ENCODE measurements at regions not wholly inside any gene's neighbourhood (a gene's known extent, or its start where the extent isn't known, plus 50 kb on each side); places are given as distances from the start of the nearest gene placed in this dataset.

DNA sequence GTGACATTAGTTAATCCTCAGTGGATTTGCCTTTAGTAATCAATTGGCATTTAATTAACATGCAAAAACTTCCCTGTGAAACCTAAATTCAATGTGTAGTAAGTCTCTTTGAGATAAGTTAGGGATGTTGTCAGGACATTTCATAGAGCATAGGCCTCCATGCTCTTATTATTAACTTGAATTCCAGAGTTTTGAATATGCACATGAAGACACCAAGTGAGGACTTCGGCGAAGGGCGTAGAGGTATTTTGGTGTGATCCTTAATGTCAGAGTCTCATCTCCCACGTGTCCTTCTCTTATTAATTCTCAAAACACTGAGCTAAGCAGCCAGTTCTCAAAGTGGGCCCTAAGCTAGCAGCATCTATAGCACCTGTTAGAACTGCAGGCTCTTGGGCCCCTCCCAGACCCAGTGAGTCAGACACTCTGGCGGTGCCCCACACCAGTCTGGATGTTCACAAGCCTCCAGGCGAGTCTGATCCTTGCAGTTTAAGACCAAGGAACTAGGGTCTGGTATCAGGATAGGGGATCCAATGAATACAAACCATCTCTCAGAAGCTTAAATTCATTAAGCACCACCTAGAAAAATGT, 292.1 kb downstream of the QKI start:
- no peak for DNase-seq

DNA sequence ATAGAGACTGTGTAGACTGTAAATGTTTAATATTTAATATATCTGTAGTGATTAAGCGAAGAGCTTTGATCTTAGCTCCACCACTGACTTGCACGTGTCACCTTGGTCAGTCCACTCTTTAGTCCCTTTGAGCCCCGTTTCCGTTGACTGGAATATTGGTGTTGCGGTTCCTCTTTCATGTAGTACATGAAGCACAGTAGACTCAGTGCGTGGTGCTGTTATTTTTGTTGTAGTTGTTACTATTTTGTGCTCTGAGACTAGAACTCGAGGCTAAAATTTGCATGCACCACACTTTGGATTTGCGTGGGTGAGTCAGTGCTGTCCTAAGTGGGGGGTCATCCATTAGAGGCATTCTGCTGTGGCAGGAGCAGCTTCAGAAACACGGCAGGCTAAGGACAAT, 291.4 kb downstream of the QKI start:
- DNase-seq: no peak

DNA sequence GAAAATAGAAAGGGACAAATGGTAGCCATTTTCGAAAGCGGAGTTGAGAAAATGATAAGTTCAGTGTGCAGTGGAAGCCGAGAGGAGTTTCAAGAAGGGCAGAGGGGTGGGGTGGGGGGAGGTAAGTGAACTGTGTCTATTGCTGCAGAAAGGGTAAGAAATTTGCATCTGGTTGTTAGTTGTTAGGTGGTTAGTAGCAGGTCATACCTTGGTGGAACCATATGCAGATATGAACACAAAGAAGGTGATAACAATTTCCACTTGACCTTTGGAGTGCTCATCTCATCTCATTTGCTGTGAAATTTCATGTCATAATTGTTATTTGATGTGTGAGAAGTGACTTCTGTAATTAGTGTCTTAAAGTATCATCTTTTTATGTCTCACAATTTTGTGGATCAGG, 288.2 kb downstream of the QKI start:
- DNase-seq: no peak

DNA sequence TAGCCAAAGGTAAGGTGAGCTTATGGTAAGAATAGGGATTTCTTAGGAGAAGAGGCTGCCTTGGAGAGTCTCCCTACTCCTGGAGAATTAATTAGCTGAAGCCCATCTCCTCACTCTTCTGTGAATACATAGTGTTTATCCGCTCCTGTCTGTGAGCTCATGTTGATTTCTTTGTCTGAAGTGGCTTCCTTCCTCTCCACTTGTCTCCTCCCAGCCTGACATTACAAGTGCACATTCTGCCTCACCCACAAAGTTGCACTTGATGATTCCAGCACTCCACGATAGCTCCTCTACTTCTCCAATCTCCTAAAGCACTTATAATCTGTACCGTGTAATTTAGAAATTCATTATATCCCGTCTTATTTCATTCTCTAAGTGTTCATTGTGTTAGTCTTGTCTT, 287.2 kb downstream of the QKI start:
- peak; percentile 4 for DNase-seq

DNA sequence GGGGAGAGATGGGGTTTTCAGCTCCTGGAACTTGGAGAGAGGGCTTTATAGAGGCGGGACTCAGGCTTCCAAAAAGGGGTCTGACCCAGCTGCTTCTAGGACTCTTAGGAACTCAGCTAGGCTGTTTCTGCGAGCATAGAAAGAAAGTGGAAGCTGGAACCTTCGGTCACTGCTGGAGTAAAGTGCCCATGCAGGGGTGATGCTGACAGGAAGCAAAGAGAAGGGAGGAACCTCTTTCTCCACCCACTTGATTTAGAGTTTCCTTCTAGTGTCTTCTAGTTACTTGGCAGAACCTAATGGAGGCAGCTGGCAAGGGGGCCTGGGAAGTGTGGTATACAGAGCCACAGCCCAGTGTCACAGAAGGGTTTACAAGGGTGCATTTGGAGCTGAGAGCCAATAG, 283.6 kb downstream of the QKI start:
- no peak for DNase-seq

DNA sequence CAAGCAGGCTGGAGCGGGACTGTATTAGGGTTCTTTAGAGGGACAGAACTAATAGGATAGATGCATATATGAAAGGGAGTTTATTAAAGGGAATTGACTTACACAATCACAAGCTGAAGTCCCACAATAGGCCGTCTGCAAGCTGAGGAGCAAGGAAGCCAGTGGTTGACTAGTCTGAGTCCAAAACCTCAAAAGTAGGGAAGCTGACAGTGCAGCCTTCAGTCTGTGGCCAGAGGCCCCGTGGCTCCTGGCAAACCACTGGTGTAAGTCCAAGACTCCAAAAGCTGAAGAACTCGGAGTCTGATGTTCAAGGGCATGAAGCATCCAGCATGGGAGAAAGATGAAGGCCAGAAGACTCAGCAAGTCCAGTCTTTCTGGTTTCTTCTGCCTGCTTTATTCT, 281.8 kb downstream of the QKI start:
- peak; percentile 62 for DNase-seq

DNA sequence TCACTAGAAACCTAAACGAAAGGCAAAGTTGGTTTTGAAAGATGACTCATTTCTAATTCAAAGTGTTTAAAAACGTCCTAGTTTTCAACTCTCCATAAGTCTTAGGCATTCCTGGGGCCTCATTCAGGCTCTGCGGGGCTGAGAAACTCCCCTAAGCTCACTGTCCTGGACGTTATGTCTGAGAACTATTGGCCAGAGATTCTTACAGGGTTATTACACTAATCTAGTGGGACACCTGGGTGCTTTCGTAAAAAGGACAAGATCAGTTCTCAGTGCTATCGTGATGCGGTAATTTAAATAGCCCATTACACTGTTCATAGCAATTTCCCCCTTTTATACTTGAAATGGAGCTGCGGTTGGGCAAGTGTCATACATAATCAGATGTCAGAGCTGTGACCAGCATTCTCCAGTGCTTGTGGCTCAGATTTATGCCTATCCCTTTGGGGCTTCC, 280.9 kb downstream of the QKI start:
- DNase-seq: no peak

DNA sequence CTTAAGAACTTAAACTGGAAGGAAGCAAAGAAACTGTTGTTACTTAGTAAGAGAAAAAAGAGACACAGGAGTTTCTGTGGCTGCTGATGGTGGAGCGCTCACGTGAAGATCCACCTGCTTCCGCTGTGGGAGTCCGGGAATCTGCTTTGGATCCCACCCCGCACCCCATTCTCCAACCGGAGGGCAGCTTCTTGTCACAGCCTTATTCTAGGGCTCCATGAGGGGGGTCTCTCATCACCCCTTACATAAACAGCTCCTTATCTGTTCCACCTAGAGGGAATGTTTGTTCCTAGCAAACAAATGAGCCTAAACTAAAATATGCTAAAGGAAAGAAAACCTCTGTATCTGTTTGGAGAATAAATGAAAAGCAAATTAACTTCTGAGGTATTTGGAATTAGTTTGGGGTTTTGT, 280.5 kb downstream of the QKI start:
- DNase-seq: no peak

DNA sequence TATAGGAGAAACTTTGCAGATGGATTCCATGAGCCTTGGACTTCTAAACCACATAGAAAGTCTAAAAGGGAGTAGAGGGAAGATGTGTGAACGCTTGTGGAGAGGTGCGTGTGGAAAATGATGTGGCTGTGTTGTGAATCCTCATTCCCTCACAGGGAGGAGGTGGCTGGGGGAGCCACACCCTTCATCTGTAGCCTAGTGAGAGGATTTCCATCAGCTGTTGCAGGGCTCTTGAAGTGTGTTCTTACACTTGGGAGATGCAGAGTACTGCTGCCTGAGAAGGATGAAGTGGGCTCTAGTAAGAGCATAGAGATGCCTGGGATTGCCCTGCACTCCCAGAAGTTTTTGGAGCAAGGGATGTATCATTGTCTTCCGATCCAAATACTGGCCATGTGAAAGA, 279.6 kb downstream of the QKI start:
- no peak for DNase-seq

DNA sequence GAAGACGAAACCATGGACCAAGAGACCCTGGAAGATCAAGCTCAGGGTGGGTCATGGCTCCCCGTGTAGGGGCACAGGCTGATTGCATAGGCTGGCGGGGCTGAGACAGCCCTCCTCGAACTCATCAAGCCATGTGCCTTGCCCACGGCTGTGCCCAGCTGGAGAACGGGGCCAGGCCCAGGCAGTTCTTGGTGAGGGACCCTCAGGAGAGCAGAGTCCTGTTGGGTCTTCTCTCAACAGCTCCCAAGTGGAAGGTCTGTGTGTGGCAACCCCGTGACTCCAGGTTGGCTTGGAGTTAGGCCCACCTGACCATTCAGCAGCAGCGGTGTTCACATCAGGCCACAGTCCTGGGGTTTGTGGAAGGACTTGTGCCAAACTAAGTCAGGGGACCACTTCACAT, 276.5 kb downstream of the QKI start:
- no peak for DNase-seq

DNA sequence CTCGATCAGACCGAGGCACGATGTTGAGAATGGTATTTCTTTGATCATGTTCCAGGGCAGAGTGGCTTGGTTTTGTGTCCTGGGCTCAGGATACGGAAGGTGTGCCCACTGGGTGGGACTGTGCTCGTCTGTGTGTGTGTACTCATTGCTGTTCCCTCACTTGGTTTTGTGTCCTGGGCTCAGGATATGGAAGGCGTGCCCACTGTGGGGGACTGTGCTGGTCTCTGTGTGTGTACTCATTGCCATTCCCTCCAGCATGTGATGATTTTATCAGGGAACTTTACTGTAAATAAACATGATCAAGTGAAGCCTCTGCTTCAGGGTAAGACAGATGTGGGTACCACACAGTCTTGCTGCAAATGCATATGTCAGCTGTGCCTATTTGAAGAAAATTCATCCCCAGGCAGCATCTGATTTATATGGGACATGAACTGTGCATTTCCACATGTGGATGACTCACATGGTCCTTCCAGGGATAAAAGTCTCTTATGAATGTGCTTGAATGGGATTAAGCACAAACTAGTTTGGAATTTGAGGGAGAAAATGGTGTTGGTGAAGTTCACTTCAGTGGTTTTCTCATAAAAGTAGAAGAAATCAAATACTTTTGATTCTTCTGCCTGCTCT, 274.3 kb downstream of the QKI start:
- no peak for DNase-seq

DNA sequence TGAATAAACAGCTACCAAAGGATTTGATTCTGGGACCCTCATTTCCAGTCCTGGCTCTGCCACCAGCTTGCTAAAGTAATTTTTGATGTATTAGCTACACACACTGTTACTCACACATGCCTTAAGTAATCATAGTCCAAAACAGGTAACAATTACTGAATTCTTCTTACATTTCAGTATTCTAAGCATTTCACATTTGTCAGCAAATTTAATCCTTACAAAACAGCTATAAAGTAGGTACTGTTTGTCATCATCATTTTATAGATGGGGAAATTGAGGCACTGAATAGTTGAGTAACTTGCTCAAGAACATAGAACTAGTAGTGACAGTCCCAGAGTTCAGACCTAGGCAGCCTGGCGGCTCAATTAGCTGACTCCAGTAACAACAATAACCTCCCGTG, 272.6 kb downstream of the QKI start:
- no peak for DNase-seq

DNA sequence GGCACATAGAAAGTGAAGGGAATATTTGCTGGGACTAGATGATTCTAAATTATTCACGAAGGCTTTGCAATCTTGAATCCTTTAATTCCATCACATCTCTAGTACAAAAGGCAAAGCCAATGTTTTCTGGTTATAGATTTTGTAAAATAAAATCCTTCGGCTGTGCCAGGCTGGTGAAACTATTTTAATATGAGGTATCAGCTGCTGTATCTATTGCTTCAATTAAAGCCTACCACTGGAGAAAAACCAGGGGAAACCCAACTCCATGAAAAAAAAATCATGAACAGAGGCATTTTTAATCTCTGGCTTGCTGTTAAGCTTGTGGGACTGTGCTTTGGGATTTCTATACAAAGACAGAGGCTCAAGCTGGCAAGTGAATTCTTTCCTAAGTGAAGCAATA, 271.8 kb downstream of the QKI start:
- no peak for DNase-seq

DNA sequence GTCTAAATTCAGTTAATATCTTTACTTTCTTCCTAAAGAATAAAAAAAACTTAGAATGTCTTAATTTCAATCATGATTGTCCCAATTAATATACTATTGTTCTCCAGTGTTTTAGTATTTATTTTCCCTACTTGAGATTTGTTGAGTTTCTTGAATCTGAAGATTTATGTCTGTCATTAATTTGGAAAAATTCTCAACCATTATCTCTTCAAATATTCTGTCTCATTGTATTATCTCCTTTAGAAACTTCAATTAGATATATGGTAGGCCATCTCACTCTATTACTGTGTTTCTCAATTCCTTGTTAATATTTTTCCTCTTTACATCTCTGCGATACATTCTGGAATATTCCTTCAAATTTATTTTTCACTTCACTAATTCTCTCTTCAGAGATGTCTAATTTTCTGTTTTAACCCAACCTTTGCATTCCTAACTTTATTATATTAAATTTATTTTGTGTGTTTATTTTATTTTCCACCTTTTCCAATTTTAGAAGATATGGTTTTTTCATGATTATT, 268.6 kb downstream of the QKI start:
- DNase-seq: no peak

DNA sequence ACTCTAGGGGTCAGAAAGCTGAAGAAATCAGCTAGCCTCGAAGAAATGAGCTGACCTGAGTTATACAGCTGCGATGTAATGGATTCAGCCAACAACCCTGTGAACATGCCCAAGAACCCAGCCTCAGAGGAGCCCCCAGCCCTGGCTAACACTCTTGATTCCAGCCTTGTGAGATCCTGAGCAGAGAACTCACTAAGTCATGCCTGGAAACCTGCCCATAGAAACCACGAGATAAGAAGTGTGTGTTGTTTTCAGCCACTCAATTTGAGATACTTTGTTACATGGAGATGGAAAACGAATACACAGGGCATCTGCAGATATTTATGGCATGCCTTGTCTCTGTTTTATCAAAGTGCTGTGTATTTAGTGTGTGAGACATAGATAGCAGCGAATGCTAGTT, 265.2 kb downstream of the QKI start:
- no peak for DNase-seq

DNA sequence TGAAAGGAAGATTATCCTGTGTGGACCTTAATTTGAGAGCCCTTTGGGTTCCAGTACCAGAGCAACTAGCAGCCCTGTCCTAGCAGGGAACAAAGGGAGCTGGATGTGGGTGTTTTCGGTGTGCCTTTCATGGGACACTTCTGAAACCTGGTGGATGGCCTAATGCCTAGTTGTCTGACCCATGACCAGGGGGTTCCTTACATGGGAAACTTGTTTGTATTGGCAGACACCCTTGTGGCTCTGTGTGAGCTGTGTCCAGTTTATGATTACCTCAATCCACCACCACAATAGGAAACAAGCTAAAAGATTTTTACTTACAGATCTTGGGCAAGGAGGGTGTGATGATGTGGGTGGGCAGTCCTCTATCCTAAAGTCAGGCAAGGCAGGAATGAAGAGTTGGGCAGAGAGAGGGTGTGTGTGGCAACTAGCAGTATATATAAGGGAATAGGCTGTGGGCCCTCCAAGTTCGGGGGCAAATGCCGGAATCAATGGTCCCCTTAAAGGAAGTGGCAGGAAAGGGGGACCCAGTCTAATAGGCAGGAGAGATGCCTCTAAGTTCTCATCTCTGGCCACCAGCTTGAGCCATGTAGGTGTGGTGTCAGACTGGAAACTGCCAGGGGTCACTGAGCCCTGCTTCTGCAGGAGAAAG, 264.6 kb downstream of the QKI start:
- no peak for DNase-seq

DNA sequence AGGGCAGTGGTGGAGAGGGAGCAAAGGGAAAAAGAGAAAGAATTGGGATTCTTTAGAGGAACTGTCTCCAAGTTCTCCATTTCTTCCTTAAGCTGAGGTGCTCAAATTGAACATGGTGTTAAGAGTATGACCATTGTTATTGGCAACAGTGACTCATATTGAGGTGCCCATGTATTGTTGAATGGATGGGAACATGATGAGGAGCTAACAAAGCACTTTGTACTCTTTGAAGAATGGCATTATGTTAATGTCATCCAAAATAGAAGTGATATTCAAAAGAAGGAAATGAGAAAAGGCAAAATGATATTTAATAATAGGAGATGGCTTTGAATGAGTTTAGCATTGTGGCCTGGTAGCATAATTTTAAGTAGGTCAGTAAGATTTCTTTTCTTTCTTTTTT, 261.1 kb downstream of the QKI start:
- DNase-seq: no peak

DNA sequence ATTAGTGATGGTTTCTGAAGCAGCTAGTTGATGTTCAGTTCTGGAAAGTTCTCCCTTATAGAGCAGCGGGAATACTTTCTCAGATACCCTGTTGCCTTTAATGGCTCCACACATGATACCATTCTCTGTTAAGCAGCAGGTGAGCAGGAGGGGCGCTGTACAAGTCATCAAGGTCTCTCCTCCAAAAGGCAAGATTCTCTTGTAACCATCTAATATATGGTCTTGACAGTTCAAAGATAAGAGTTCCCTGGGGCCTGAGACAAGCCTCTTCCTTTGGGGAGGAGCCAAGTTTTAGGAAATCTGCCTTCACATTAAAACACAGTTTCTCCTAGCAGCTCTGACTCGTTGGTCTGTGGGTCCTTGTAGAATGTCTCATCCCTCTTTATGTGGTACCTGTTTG, 258.2 kb downstream of the QKI start:
- no peak for DNase-seq

DNA sequence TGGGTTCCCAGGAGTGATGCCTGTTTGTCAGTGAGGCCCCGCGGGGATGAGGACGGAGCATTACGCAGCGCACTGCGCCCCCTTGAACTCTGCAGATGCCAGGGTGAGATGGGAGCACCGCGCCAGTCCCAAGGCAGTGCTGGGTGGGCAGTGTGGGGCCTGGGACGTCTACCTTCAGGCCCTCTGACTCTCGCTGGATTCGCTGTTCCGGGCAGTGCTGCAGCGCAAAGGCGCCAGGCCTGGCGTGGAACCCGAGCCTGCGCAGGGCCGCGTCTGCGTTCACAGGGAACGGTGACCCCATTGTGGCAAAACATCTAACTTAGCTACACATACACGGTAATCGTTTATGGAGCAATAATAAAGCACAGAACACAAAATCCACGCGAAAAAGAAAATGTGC, 257.3 kb downstream of the QKI start:
- DNase-seq: no peak

DNA sequence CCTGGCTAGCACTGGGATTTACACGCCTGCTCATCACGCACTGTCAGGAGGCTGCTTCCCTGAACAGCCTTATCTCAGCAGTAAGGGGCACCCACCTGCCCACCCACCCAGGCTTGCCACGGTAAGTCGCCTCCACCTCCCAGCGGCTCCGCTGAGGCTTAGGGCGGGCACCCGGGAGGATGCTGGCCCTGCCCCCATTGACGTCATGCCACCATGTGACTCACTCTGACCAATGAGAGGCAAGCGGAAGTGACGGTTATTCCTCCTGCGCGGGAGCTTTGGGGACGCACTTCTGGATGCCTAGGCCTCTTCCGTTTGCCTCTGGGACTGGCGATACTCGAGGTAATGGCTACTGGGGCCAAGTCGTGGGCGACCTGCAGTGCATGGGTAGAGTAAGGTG, 256.8 kb downstream of the QKI start:
- DNase-seq: no peak

DNA sequence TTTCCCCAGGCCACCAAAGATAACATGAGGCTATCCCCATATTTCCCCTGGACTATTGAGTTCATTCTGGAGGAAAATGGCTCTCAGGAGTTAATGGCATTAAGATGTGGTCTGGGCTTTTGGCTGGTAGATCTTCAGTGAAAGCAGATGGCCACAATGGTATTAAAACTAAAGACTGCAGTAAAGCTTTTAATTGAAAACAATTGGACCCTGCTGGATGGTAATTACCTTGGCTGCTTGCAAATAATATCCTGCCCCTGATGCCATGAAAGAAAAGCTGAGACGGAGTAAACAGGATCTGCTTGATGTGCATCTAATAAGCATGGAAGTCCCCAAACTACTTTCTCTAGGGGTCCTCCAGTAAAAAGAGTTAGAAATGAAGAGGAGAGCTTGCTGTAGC, 255.8 kb downstream of the QKI start:
- no peak for DNase-seq

DNA sequence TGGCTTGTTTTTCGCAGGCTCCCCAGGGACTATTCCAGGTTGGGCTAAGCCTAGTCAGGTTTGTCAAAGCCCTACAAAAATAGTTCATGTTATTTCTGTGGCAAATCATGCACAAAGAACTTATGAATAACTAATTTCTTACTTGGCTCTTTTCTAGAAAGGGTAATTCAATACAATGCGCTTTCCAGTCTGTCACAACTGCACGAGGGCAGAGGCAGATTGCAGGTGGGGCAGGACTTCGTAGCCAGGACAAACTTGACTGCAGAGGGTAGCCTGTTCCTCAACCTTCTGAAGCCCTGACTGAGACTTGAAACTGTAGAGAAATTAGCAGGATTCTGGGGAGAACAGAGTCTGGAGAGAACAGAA, 253.5 kb downstream of the QKI start:
- no peak for DNase-seq

DNA sequence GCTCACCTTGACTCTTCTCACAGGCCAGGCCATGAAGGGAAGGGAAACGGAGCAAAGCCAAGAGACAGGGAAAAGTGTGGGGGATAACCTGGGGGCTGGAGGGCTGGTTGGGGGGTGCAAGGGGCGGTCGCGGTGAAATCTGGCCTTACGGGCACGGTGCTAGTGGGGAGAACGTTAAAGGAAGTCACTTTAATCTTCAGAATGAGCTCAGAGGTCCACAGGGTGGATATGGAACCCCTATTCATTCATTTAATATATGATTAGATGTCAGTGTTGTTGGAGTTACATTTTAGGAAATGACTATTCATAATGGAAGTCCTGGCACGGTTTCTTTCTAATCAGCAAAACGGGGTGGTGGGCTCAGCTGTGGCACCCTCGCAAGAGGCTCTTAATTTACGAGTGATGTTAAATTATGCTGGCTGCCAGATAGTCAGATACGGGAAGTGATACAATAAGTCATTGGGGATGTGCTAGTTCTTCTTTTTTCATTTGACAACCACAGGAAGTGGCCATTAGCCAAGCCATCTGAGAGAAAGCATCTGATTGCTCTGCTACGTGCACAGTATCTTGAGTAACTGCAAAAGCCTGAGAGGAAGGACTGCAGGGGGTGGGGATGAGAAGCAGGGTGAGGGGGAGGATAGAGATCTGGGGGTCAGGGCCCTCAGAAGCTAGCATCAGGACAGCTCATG, 253.0 kb downstream of the QKI start:
- peak; percentile 60 for DNase-seq

DNA sequence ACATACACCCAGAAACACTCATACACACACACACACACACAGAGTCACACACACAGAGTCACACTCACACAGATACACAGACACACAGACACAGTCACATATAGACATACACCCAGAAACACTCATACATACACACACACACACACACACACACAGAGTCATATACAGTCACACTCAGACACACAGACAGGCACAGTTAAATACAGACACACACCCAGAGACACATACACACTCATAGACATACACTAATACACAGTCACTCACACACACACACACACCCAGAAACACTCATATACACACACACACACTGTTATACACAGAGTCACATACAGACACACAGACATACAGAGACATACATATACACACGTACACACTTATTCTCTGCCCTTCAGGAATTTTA, 250.9 kb downstream of the QKI start:
- no peak for DNase-seq
